Peyer's patch (tissue), 4 donors: ENCODE measurements at regions not wholly inside any gene's neighbourhood (a gene's known extent, or its start where the extent isn't known, plus 50 kb on each side); places are given as distances from the start of the nearest gene placed in this dataset.

Experiments used
- POLR2A ChIP-seq, 2 donors: fragments of 450-650 bp; IDR thresholded peaks; one replicate each; pipeline ENCODE4 v1.5.1; 2017; ENCODE audit warnings: antibody characterized with exemption in 2 of 2, mild to moderate bottlenecking in 2 of 2, moderate library complexity in 2 of 2
- TF ChIP-seq, protein P1 (sequence below), 6 experiments: fragments of 450-650 bp in 4 of 6; fragments of 200-600 bp in 2 of 6; sonication (generic) in 1 of 6; IDR thresholded peaks; one replicate each; pipeline ENCODE4 v1.5.1; 2017 to 2019; ENCODE audit warnings: antibody characterized with exemption in 6 of 6, mild to moderate bottlenecking in 3 of 6, moderate library complexity in 1 of 6

DNA sequence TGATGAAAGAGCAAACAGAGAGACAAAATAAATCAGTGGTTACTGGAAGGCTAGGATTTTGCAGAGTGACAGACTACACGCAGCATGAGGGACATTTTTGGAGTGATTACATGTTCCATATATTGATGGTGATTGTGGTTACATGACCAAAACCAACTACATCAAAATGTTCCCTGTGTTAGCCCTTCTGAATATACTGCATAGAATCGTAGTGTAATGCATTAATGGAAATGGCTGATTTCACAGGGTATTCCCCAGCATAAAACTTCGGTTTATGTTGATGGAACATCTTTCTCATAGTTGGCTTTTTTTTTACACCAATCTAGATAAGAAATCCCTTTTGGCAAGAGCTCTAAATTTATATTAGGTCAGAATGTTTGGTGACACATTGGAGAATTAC is 191.3 kb upstream of the CMC1 start:
- TF ChIP-seq, protein P1, sequence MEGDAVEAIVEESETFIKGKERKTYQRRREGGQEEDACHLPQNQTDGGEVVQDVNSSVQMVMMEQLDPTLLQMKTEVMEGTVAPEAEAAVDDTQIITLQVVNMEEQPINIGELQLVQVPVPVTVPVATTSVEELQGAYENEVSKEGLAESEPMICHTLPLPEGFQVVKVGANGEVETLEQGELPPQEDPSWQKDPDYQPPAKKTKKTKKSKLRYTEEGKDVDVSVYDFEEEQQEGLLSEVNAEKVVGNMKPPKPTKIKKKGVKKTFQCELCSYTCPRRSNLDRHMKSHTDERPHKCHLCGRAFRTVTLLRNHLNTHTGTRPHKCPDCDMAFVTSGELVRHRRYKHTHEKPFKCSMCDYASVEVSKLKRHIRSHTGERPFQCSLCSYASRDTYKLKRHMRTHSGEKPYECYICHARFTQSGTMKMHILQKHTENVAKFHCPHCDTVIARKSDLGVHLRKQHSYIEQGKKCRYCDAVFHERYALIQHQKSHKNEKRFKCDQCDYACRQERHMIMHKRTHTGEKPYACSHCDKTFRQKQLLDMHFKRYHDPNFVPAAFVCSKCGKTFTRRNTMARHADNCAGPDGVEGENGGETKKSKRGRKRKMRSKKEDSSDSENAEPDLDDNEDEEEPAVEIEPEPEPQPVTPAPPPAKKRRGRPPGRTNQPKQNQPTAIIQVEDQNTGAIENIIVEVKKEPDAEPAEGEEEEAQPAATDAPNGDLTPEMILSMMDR (IDR thresholded peaks at IDR 0.05): no peak
- TF ChIP-seq POLR2A (IDR thresholded peaks at IDR 0.05): no peak
